Effector memory CD8-positive, alpha-beta T cell (primary cell): ENCODE measurements at regions not wholly inside any gene's neighbourhood (a gene's known extent, or its start where the extent isn't known, plus 50 kb on each side); places are given as distances from the start of the nearest gene placed in this dataset.

Experiments used
- ATAC-seq: fragments of 150-1000 bp; cut with Tn5 transposase; replicated peaks from 2 replicates; pipeline ENCODE4 v1.10.0; 2021; ENCODE audit warnings: mild to moderate bottlenecking, moderate library complexity
- DNase-seq, 3 experiments: peaks; one replicate each; pipeline ENCODE4 v3.0.0; 2021
- H3K27ac Mint-ChIP-seq, 2 donors: one replicate each; pipeline ENCODE4 v1.8.0; 2022; ENCODE audit warnings: mild to moderate bottlenecking in 2 of 2, mixed read lengths in 2 of 2, moderate library complexity in 2 of 2
- H3K27me3 Mint-ChIP-seq, 2 donors: one replicate each; pipeline ENCODE4 v1.8.0; 2022; ENCODE audit warnings: mixed read lengths in 2 of 2
- H3K36me3 Mint-ChIP-seq: one replicate; pipeline ENCODE4 v1.8.0; 2022; ENCODE audit warnings: mild to moderate bottlenecking, moderate library complexity, mixed read lengths; ENCODE audit not compliant: insufficient read depth
- H3K4me1 Mint-ChIP-seq, 2 donors: one replicate each; pipeline ENCODE4 v1.8.0; 2022; ENCODE audit warnings: low read depth in 2 of 2, mixed read lengths in 2 of 2
- H3K4me3 Mint-ChIP-seq, 2 donors: one replicate each; pipeline ENCODE4 v1.8.0; 2022; ENCODE audit warnings: mild to moderate bottlenecking in 2 of 2, mixed read lengths in 2 of 2, moderate library complexity in 2 of 2
- H3K9me3 Mint-ChIP-seq, 2 donors: one replicate each; pipeline ENCODE4 v1.8.0; 2022; ENCODE audit warnings: mixed read lengths in 2 of 2

GRCh38 chr13:82678052-82678451 is 1204.2 kb downstream of the SLITRK1 start:
- H3K36me3 Mint-ChIP-seq: no peaks in the 10 kb centered on the region
- no peaks in the 10 kb centered on the region for H3K27me3 Mint-ChIP-seq
- H3K27ac Mint-ChIP-seq: no peak overlapping the region
- DNase-seq (no peak), ATAC-seq (no peak)
- H3K4me1 Mint-ChIP-seq: no peaks in the 10 kb centered on the region
- no peaks in the 10 kb centered on the region for H3K9me3 Mint-ChIP-seq
- no peak overlapping the region for H3K4me3 Mint-ChIP-seq

GRCh38 chr13:82675024-82675423 is 1207.2 kb downstream of the SLITRK1 start:
- ATAC-seq: no peak
- Mint-ChIP-seq H3K27me3 (no peaks in the 10 kb centered on the region), H3K4me1 (no peaks in the 10 kb centered on the region), H3K27ac (no peak overlapping the region), H3K36me3 (no peaks in the 10 kb centered on the region), H3K9me3 (no peaks in the 10 kb centered on the region), H3K4me3 (no peak overlapping the region)
- no peak for DNase-seq

- Mint-ChIP-seq H3K27ac (no peak overlapping the region), H3K36me3 (no peaks in the 10 kb centered on the region), H3K9me3 (no peaks in the 10 kb centered on the region), H3K4me3 (no peak overlapping the region), H3K27me3 (no peaks in the 10 kb centered on the region), H3K4me1 (no peaks in the 10 kb centered on the region)
- DNase-seq: no peak
- no peak for ATAC-seq
Measured at GRCh38 chr13:82674546-82674945, 1207.7 kb downstream of the SLITRK1 start.

GRCh38 chr13:82672248-82672647 is 1210.0 kb downstream of the SLITRK1 start:
- no peak overlapping the region for H3K27ac Mint-ChIP-seq
- ATAC-seq (no peak), DNase-seq (no peak)
- no peaks in the 10 kb centered on the region for H3K4me1 Mint-ChIP-seq
- no peak overlapping the region for H3K4me3 Mint-ChIP-seq
- H3K36me3 Mint-ChIP-seq: no peaks in the 10 kb centered on the region
- H3K9me3 Mint-ChIP-seq: no peaks in the 10 kb centered on the region
- no peaks in the 10 kb centered on the region for H3K27me3 Mint-ChIP-seq

- ATAC-seq: no peak
- Mint-ChIP-seq H3K27ac (no peak overlapping the region), H3K4me1 (no peaks in the 10 kb centered on the region), H3K9me3 (peaks cover 0 to 3% of the 10 kb centered on the region in 2 donors), H3K4me3 (no peak overlapping the region), H3K36me3 (no peaks in the 10 kb centered on the region), H3K27me3 (no peaks in the 10 kb centered on the region)
- DNase-seq: no peak
Measured at GRCh38 chr13:82664183-82664582, 1218.1 kb downstream of the SLITRK1 start.

- H3K4me3 Mint-ChIP-seq: no peak overlapping the region
- DNase-seq (no peak), ATAC-seq (no peak)
- H3K27ac Mint-ChIP-seq: no peak overlapping the region
- peaks cover 0 to 3% of the 10 kb centered on the region in 2 donors for H3K9me3 Mint-ChIP-seq
- no peaks in the 10 kb centered on the region for H3K36me3 Mint-ChIP-seq
- no peaks in the 10 kb centered on the region for H3K4me1 Mint-ChIP-seq
- no peaks in the 10 kb centered on the region for H3K27me3 Mint-ChIP-seq
Measured at GRCh38 chr13:82661126-82661525, 1221.1 kb downstream of the SLITRK1 start.

- Mint-ChIP-seq H3K27ac (no peak overlapping the region), H3K4me3 (no peak overlapping the region), H3K36me3 (no peaks in the 10 kb centered on the region), H3K9me3 (peaks cover 0 to 4% of the 10 kb centered on the region in 2 donors), H3K27me3 (no peaks in the 10 kb centered on the region), H3K4me1 (no peaks in the 10 kb centered on the region)
- DNase-seq (no peak), ATAC-seq (no peak)
Measured at GRCh38 chr13:82658811-82659210, 1223.5 kb downstream of the SLITRK1 start.

- no peak for DNase-seq
- H3K27ac Mint-ChIP-seq: no peak overlapping the region
- no peak for ATAC-seq
- H3K4me1 Mint-ChIP-seq: no peaks in the 10 kb centered on the region
- H3K27me3 Mint-ChIP-seq: no peaks in the 10 kb centered on the region
- H3K36me3 Mint-ChIP-seq: peaks cover 3% of the 10 kb centered on the region
- H3K4me3 Mint-ChIP-seq: no peak overlapping the region
- peaks cover 0 to 4% of the 10 kb centered on the region in 2 donors for H3K9me3 Mint-ChIP-seq
Measured at GRCh38 chr13:82657471-82657870, 1224.8 kb downstream of the SLITRK1 start.

- Mint-ChIP-seq H3K4me3 (no peak overlapping the region), H3K9me3 (peaks cover 0 to 1% of the 10 kb centered on the region in 2 donors), H3K27me3 (no peaks in the 10 kb centered on the region), H3K36me3 (peaks cover 3% of the 10 kb centered on the region), H3K27ac (no peak overlapping the region), H3K4me1 (no peaks in the 10 kb centered on the region)
- DNase-seq: no peak
- ATAC-seq: no peak
Measured at GRCh38 chr13:82654861-82655855, 1227.1 kb downstream of the SLITRK1 start.

- Mint-ChIP-seq H3K27ac (no peak overlapping the region), H3K9me3 (peaks cover 0 to 1% of the 10 kb centered on the region in 2 donors), H3K4me3 (no peak overlapping the region), H3K27me3 (no peaks in the 10 kb centered on the region), H3K4me1 (no peaks in the 10 kb centered on the region), H3K36me3 (peaks cover 3% of the 10 kb centered on the region)
- no peak for DNase-seq
- ATAC-seq: no peak
Measured at GRCh38 chr13:82654143-82654542, 1228.1 kb downstream of the SLITRK1 start.

GRCh38 chr13:82647540-82647939 is 1234.7 kb downstream of the SLITRK1 start:
- Mint-ChIP-seq H3K4me1 (no peaks in the 10 kb centered on the region), H3K27me3 (no peaks in the 10 kb centered on the region), H3K27ac (no peak overlapping the region), H3K36me3 (no peaks in the 10 kb centered on the region), H3K4me3 (no peak overlapping the region), H3K9me3 (no peaks in the 10 kb centered on the region)
- DNase-seq (no peak), ATAC-seq (no peak)

- no peak for ATAC-seq
- Mint-ChIP-seq H3K4me3 (no peak overlapping the region), H3K27me3 (no peaks in the 10 kb centered on the region), H3K9me3 (no peaks in the 10 kb centered on the region), H3K4me1 (no peaks in the 10 kb centered on the region), H3K36me3 (no peaks in the 10 kb centered on the region), H3K27ac (no peak overlapping the region)
- DNase-seq: no peak
Measured at GRCh38 chr13:82636119-82636518, 1246.2 kb downstream of the SLITRK1 start.

- Mint-ChIP-seq H3K27me3 (no peaks in the 10 kb centered on the region), H3K4me3 (no peak overlapping the region), H3K36me3 (no peaks in the 10 kb centered on the region), H3K4me1 (no peaks in the 10 kb centered on the region), H3K9me3 (no peaks in the 10 kb centered on the region), H3K27ac (no peak overlapping the region)
- ATAC-seq (no peak), DNase-seq (no peak)
Measured at GRCh38 chr13:82634946-82635345, 1247.3 kb downstream of the SLITRK1 start.

GRCh38 chr13:82627183-82627582 is 1255.1 kb downstream of the SLITRK1 start:
- Mint-ChIP-seq H3K4me1 (no peaks in the 10 kb centered on the region), H3K9me3 (no peaks in the 10 kb centered on the region)

More at GRCh38 chr13:82627183-82627582, 1255.1 kb downstream of the SLITRK1 start:
- DNase-seq: no peak
- Mint-ChIP-seq H3K4me3 (no peak overlapping the region), H3K36me3 (no peaks in the 10 kb centered on the region), H3K27me3 (no peaks in the 10 kb centered on the region), H3K27ac (no peak overlapping the region)
- ATAC-seq: no peak
